ENCODE measurements at regions not wholly inside any gene's neighbourhood (a gene's known extent, or its start where the extent isn't known, plus 50 kb on each side); places are given as distances from the start of the nearest gene placed in this dataset.

DNA sequence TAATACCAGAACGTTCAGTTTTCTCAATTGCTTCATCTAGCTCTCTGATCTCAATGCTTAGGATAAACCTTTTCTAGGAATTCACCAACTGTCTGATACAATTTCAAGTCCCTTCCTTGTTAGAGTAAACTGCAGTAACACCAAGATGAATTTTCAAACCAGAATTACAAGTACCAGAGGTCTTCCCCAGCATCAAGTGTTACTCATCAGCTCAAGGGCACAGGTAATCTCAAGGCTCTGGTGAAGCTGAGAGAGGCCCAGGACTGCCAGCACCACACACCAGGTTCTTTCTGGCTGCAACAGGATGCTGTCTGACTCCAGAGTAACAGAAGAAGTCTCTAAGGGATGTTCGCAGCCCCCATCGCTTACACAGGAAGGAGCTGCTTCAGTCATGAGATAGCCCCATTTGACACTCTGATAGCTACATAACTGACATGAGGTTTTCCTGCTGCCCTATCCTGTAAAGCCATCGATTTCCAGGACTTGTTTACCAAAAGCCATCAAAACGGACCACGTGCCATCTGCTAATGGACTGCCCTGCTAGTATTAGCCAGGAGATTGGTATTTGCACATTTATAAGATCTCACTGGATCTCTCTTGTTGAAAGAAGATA lies 549.4 kb downstream of the UTRN start:
- TF ChIP-seq CTCF (IDR thresholded peaks at IDR 0.05; ENCODE audit: low read depth, low read length): no peak

DNA sequence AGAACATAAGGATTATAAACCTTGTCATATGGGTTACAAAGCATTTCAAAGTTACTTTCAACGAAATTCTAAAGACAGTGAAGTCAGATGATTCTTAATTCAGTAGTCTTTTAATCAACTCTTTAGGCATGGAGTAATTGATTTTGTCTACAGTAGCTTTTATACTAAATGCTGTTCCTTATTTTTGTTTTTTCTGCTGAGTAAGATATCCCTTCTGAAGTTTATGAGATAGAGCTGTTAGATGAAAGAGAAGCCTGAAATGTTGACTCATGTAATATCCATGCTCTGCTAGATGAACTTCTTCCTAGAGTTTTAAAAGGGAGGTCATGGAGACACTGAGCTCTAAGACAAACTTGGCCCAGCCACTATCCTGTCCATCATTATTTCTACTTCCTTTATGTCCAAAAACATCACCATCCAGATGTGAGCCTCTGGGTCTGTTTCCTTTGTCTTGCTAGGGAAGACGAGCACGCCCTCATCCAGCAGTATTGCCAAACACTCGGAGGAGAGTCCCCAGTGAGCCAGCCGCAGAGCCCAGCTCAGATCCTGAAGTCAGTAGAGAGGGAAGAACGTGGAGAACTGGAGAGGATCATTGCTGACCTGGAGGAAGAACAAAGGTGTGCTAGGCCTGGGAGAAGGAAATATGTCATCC lies 550.3 kb downstream of the UTRN start:
- DNase-seq (ENCODE audit: extremely low read depth, low read depth): no peak
- no peak for TF ChIP-seq CTCF (IDR thresholded peaks at IDR 0.05; ENCODE audit: low read depth, low read length)

More for the DNA sequence above, 549.4 kb downstream of the UTRN start:
- no peak for DNase-seq (ENCODE audit: extremely low read depth, low read depth)

DNA sequence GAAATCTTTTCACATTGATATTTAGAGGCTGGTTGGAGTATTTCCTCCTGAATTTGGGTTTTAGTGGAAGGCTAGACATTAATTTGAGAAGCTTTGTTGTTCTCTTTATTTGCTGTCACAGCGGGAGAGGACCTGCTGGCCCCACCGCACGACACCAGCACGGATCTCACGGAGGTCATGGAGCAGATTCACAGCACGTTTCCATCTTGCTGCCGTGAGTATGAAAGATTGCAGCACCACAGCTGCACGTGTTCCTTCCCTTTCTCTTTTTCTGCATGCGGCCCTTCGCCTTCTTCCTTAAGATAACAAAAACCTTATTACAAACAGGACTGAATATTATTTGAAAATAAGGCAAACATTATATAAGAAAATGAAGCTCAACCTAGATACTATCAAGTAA lies 555.5 kb downstream of the UTRN start:
- DNase-seq (ENCODE audit: extremely low read depth, low read depth): no peak
- no peak for TF ChIP-seq CTCF (IDR thresholded peaks at IDR 0.05; ENCODE audit: low read depth, low read length)

GRCh38 chr6:144843701-144844100 lies 558.6 kb downstream of the UTRN start:
- DNase-seq (ENCODE audit: extremely low read depth, low read depth): no peak

DNA sequence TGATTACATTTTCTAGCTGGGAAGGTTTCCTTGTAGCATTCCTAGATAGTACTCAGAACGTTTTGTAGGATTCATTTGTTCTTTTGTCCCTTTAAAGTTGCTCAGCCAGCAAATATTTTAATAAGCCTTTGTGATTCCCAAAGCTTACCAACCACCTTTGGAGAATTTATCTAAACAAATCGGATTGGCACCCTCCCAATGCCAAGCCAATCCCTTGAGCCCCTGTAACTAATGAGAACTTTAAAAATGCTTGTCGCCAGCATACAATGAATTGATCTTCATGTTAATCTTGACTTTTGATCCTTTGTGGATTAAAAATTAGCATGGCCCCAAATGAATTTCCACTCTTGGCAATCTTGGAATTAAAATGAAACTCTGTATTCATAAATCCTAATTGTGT lies 559.5 kb downstream of the UTRN start:
- DNase-seq (ENCODE audit: extremely low read depth, low read depth): no peak
- TF ChIP-seq CTCF (IDR thresholded peaks at IDR 0.05; ENCODE audit: low read depth, low read length): no peak

More at GRCh38 chr6:144843701-144844100, 558.6 kb downstream of the UTRN start:
- no peak for TF ChIP-seq CTCF (IDR thresholded peaks at IDR 0.05; ENCODE audit: low read depth, low read length)

GRCh38 chr6:144845186-144845585 lies 560.1 kb downstream of the UTRN start:
- no peak for TF ChIP-seq CTCF (IDR thresholded peaks at IDR 0.05; ENCODE audit: low read depth, low read length)
- no peak for DNase-seq (ENCODE audit: extremely low read depth, low read depth)

- no peak for TF ChIP-seq CTCF (IDR thresholded peaks at IDR 0.05; ENCODE audit: low read depth, low read length)
- DNase-seq (ENCODE audit: extremely low read depth, low read depth): no peak
Measured at GRCh38 chr6:144847916-144848315, 562.8 kb downstream of the UTRN start.

Measured in AG09319 (cell line).